ENCODE measurements at regions not wholly inside any gene's neighbourhood (a gene's known extent, or its start where the extent isn't known, plus 50 kb on each side); places are given as distances from the start of the nearest gene placed in this dataset.

- no peak for DNase-seq (ENCODE audit: low read depth in 3 of 3)
Observed at GRCh38 chr9:29691758-29692407, 2118.6 kb upstream of the C9orf72 start.

DNA sequence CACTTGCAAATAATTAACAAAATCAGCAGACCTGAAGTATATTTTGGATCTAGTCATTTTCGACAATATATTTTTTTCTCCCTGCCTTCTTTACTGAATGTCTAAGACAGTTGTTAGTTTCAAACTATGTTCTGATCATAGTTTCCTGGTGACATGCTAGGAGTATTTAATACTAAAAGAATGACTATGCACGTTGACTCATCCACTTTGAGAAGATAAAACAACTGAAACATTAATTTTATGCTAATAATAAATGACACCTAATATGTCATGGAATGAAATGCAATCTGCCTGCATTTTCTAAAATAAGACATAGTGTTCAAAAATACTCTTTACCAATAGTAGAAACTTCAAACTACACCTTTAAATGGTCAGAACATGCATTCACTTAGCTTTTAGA, 2123.7 kb upstream of the C9orf72 start:
- DNase-seq (ENCODE audit: low read depth in 3 of 3): no peak

DNA sequence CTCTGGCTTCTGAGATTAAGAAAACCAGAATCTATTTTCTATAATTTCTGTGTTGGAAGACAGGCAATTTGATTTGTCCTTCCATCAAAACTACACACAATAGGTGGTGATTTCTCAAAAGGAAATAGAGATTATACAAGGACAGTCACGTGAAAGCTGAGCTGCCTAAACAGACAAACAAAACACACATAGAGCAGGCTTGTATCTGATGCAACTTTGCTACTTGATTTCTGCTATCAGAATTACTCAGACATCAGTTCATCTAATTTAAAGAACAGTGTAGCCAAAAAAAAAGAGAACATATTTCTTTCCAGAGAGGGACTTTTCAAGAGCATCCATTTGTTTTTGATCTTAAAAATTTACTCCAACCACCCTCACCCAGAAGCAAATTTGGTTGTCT, 2128.3 kb upstream of the C9orf72 start:
- no peak for DNase-seq (ENCODE audit: low read depth in 3 of 3)

- no peak for DNase-seq (ENCODE audit: low read depth in 3 of 3)
Observed at GRCh38 chr9:29701971-29702370, 2128.7 kb upstream of the C9orf72 start.

DNA sequence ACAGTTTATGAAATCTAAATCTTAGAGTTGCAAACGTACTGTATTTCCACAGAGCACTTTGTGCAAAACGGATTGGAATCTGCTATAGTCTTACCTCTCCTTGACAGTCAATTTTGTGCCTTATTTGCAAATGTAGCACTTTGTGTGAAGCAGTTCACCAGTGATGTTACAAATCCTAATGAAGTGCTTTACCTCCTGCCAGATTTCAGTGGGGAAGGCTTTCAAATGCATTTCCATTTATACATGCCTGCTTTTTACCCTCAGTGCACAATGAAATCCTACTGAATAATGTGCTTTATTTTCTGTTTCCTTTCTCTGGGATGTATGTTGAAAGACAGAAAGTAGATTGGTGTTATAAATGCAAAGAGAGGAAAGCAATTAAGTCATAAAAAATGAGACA, 2141.6 kb upstream of the C9orf72 start:
- no peak for DNase-seq (ENCODE audit: low read depth in 3 of 3)

GRCh38 chr9:29717631-29718030, 2144.3 kb upstream of the C9orf72 start:
- DNase-seq (ENCODE audit: low read depth in 3 of 3): no peak

DNA sequence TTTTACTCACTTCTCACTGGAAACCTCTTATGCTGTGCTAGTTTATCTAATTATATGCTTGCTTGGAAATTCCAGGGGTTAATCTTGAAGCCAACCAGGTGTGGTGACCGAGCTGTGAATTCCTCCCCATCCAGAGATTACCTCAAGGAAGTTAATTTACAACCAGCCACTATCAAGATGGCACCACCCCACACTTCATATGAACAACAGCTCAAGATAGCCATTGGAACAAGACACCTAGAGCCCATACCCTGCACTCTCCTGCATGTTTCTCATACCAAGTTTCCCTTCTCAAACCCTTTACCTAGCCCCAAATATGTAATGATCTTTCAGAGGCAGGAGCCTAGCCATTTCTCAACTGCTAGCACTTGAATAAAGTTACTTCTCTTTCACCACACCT, 2156.9 kb upstream of the C9orf72 start:
- DNase-seq (ENCODE audit: low read depth in 3 of 3): no peak

DNA sequence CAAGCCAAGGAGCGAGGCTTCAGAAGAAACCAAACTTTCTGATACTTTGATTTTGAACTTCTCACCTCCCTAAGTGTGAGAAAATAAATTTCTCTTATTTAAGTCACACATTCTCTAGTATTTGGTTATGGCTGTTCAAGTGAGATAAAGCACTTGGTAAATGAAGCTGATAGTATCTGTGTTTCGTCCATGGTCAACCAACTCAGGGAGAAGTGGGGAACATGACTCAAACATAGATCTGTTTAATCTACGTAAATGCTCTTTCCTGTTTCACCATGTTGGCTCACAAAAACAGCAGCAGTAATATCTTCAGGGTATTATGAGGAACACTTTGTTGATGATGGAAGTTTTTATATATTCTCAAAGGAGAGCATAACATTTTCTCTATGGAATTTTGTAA, 2167.2 kb upstream of the C9orf72 start:
- no peak for DNase-seq (ENCODE audit: low read depth in 3 of 3)

- DNase-seq (ENCODE audit: low read depth in 3 of 3): no peak
Observed at GRCh38 chr9:29741169-29741568, 2167.9 kb upstream of the C9orf72 start.

GRCh38 chr9:29750062-29750461, 2176.8 kb upstream of the C9orf72 start:
- no peak for DNase-seq (ENCODE audit: low read depth in 3 of 3)

DNA sequence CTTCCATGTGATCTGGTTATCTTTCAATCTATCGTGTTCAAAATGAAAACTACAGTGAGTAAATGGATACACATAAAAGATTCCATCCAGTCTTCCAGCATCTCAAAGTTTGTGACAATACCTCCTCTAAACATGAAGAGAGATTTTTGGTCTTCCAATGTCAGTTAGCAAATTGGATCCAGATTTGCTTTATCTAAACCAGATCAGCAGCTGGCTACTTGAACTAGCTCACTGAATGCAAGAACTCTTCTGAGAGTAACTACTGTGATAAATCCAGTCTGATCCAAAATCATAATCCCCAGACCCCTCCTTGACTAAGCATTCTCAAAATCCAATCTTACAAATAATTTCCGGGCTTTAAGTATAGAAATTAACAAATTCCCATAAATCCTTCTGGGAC, 2177.9 kb upstream of the C9orf72 start:
- DNase-seq (ENCODE audit: low read depth in 3 of 3): no peak

GRCh38 chr9:29753638-29754037, 2180.4 kb upstream of the C9orf72 start:
- DNase-seq (ENCODE audit: low read depth in 3 of 3): no peak

- no peak for DNase-seq (ENCODE audit: low read depth in 3 of 3)
Observed at GRCh38 chr9:29769019-29769418, 2195.7 kb upstream of the C9orf72 start.

DNA sequence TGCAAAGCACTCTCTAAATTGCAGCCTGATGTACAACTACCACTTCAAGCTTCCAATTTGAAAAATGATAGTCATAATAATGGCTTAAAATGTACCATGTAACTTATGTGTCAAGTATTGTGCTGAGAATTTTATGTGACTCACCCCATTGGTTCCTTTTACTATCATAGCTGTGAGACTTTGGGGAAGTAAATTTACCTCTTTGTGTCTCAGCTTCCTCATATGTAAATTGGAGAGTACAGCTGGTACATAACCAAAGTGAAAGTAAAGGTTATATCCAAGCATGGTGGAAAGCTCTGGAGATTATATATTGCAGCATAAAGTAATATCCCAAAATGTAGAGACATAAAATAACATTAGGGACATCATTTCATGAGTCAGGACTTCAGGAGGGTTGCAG, 2200.4 kb upstream of the C9orf72 start:
- DNase-seq (ENCODE audit: low read depth in 3 of 3): no peak

- no peak for DNase-seq (ENCODE audit: low read depth in 3 of 3)
Observed at GRCh38 chr9:29775491-29775890, 2202.2 kb upstream of the C9orf72 start.

GRCh38 chr9:29778281-29778849, 2205.1 kb upstream of the C9orf72 start:
- no peak for DNase-seq (ENCODE audit: low read depth in 3 of 3)

DNA sequence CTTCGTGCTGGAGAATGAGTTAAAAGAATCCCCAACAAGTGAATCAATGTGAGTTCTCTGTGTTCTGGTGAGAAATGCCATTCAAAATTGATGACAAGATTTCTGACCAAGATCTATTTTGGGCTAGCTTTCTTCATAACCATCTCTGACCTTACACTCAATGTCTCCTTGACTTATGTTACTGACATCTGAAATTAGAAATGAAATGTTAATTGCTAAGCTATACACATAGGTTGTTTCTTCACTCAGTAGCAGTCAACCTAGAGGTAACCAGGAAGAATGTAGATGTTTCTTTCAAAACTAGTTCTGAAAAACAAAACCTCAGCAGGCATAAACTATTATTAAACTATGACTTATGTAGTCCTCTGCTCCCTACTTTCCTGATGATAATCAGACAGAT, 2220.7 kb upstream of the C9orf72 start:
- DNase-seq (ENCODE audit: low read depth in 3 of 3): no peak

GRCh38 chr9:29796291-29796952, 2223.1 kb upstream of the C9orf72 start:
- no peak for DNase-seq (ENCODE audit: low read depth in 3 of 3)

DNA sequence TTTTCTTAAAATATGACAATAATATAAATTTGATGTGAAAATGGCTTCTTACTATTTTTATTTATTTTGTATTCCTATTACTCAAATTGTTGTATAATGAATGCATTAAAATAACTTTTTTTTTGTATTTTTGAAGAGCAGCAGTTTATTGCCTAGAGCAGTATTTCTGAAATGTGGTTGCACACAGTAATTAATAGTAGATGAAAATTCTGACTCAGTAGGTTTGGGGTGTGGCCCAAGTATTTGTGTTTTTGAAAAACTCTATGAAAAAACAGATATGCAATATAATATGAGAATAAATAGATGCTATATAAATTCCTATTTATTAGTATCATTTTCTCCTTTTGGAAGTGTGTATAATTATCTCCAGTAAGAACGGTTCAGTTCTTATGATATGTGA, 2225.3 kb upstream of the C9orf72 start:
- no peak for DNase-seq (ENCODE audit: low read depth in 3 of 3)

- DNase-seq (ENCODE audit: low read depth in 3 of 3): no peak
Observed at GRCh38 chr9:29799227-29799626, 2225.9 kb upstream of the C9orf72 start.

GRCh38 chr9:29800821-29801220, 2227.5 kb upstream of the C9orf72 start:
- no peak for DNase-seq (ENCODE audit: low read depth in 3 of 3)

- DNase-seq (ENCODE audit: low read depth in 3 of 3): no peak
Observed at GRCh38 chr9:29802454-29802853, 2229.2 kb upstream of the C9orf72 start.

DNA sequence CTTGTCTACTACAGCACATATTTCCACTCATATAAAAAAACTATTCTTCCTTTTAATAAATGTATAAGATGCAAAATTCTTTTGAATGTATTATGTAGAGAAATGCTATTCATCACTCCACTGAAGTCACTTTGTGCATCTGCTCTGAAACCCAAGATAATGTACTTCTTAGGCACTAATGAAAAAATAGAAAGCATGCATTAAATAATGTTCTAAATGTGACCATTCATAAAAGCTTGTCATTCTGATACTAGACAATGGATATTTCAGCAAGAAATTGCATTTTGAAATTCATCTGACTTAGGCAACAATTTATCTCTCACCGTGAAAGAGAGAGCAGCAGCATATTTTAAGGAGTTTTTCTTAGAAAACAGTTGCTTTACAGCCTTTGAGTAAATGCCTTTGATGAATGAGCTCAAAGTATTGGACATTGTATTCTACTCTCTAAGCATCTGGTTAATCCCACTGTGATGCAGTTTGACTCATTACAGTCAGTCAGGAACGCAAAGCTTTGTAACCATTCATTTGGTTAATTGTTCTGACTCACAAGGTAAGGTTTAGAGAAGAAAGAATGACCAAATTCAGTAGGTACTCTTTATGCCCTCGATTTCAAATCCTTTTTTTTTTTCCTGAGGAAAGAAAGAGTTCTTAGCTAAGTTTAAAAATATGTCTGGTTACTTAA, 2233.8 kb upstream of the C9orf72 start:
- DNase-seq (ENCODE audit: low read depth in 3 of 3): no peak

Measured in stimulated activated CD4-positive, alpha-beta T cell treated with anti-CD3 and anti-CD28 coated beads, TNF-alpha, amount 100 ng/mL, for 24 hours (primary cell).